ENCODE measurements at regions not wholly inside any gene's neighbourhood (a gene's known extent, or its start where the extent isn't known, plus 50 kb on each side); places are given as distances from the start of the nearest gene placed in this dataset.

DNA sequence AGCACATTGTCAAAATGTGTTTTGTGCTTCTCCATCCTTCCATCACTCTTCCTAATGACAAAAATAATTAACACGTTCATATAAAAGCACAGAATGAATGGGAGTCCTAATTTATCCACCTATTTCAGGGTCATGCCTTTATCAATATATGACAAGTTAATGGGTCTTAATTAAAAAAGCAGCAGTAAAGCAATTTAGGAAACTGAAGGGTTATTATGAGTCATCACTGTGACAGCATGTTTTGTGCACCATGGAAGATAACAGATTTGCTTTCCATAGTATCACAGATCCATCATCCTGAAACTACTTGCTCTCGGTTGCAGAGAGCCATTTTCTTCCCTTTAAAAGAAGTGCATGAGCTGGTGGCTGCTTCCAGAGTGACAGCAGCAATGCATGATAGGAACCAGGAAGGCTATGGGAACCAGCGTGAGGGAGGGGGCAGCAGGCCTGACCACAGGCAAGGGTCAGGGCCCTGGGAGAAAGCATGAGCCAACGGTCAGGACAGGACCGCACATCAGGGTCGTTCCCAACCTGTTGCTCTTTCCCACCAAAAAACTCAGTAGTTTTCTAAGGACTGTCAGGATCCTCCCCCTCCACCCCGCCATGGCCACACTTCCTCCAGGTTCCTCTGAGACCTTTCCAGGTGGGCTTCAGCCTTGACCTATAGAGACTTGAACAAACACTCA is 784.1 kb downstream of the UQCRFS1 start:
- H3K4me3 ChIP-seq (ENCODE audit: low read depth in 1 of 5, low read length in 5 of 5), result no peak overlapping the region
- peaks cover 0 to 3% (median 0%) of the 10 kb centered on the region in 5 donors for H3K4me1 ChIP-seq (ENCODE audit: control insufficient read depth in 5 of 5, insufficient read depth in 5 of 5, low read length in 5 of 5)
- H3K27ac ChIP-seq (ENCODE audit: low read depth, low read length), result no peak overlapping the region
- H3K36me3 ChIP-seq (ENCODE audit: control insufficient read depth in 5 of 5, insufficient read depth in 5 of 5, low read length in 5 of 5), result no peaks in the 10 kb centered on the region
- no peaks in the 10 kb centered on the region for H3K9me3 ChIP-seq (ENCODE audit: control insufficient read depth in 5 of 5, low read length in 5 of 5)
- no peak overlapping the region for H3K9ac ChIP-seq (ENCODE audit: low read length in 5 of 5)
- H3K27me3 ChIP-seq (ENCODE audit: control insufficient read depth in 5 of 5, insufficient read depth in 4 of 5, low read length in 5 of 5), result peaks cover 3 to 9% (median 8%) of the 10 kb centered on the region in 5 donors

DNA sequence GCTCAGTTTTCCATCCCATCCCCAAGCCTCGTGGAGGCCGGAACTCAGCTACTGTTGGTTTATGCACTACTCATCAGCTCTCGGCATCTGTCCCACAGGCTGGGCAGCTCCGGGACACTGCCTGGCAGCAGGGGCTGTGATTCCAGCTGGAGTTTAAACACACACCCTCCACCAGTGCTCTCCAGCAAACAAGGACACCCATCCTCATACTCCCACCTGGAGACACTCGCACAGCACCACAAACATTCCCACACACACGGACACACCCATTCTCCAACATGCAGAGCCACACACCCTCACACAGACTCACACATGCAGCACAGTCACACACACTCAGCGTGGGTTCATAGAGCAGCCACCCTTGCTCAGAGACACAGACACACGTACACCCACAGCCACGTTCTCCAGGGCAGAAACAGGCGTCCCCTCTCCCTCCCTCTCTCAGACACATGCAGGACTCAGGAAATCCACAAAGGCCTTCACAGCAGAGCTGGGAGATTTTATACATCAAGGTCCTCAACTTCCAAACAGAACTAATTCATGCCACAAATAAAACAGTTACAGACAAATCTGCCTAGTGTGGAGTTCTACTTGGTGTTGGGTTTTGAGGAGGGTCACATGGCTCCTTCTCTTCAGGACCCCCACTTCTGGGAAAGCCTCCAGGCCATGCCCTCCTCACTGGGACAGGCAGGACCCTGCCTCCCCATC is 785.4 kb downstream of the UQCRFS1 start:
- H3K4me1 ChIP-seq (ENCODE audit: control insufficient read depth in 5 of 5, insufficient read depth in 5 of 5, low read length in 5 of 5), result peaks cover 0 to 3% (median 0%) of the 10 kb centered on the region in 5 donors
- H3K9me3 ChIP-seq (ENCODE audit: control insufficient read depth in 5 of 5, low read length in 5 of 5), result no peaks in the 10 kb centered on the region
- H3K4me3 ChIP-seq (ENCODE audit: low read depth in 1 of 5, low read length in 5 of 5), result no peak overlapping the region
- no peak overlapping the region for H3K9ac ChIP-seq (ENCODE audit: low read length in 5 of 5)
- no peaks in the 10 kb centered on the region for H3K36me3 ChIP-seq (ENCODE audit: control insufficient read depth in 5 of 5, insufficient read depth in 5 of 5, low read length in 5 of 5)
- peaks cover 3 to 13% (median 8%) of the 10 kb centered on the region in 5 donors for H3K27me3 ChIP-seq (ENCODE audit: control insufficient read depth in 5 of 5, insufficient read depth in 4 of 5, low read length in 5 of 5)
- no peak overlapping the region for H3K27ac ChIP-seq (ENCODE audit: low read depth, low read length)

DNA sequence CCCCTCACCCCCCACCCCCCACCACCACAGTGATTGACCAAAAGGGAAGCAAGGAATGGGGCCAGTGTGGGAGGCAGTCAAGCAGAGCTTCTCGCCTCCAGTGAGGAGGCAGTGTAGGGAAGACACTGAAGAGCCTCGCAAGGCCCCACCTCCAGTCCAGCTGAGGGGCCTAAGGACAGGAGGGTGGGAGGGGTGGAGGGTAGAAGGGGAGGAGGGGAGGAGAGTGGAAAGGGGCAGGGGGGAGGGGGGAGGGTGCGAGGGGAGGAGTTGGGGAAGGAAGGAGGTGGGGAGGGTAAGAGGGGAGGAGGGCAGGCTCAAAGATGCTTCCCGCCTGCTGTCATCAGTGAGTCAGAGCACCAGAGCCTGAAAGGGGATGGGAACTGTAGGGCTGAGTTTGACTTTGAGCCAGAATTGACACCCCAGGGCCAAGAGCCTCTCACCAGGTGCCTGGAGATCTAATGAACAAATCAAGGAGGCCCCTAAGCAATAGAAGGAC is 786.2 kb downstream of the UQCRFS1 start:
- Histone ChIP-seq H3K27me3 (ENCODE audit: control insufficient read depth in 5 of 5, insufficient read depth in 4 of 5, low read length in 5 of 5) (peaks cover 3 to 13% (median 8%) of the 10 kb centered on the region in 5 donors), H3K9ac (ENCODE audit: low read length in 5 of 5) (no peak overlapping the region), H3K27ac (ENCODE audit: low read depth, low read length) (no peak overlapping the region), H3K9me3 (ENCODE audit: control insufficient read depth in 5 of 5, low read length in 5 of 5) (no peaks in the 10 kb centered on the region), H3K4me1 (ENCODE audit: control insufficient read depth in 5 of 5, insufficient read depth in 5 of 5, low read length in 5 of 5) (peaks cover 0 to 3% (median 0%) of the 10 kb centered on the region in 5 donors), H3K4me3 (ENCODE audit: low read depth in 1 of 5, low read length in 5 of 5) (no peak overlapping the region), H3K36me3 (ENCODE audit: control insufficient read depth in 5 of 5, insufficient read depth in 5 of 5, low read length in 5 of 5) (no peaks in the 10 kb centered on the region)

DNA sequence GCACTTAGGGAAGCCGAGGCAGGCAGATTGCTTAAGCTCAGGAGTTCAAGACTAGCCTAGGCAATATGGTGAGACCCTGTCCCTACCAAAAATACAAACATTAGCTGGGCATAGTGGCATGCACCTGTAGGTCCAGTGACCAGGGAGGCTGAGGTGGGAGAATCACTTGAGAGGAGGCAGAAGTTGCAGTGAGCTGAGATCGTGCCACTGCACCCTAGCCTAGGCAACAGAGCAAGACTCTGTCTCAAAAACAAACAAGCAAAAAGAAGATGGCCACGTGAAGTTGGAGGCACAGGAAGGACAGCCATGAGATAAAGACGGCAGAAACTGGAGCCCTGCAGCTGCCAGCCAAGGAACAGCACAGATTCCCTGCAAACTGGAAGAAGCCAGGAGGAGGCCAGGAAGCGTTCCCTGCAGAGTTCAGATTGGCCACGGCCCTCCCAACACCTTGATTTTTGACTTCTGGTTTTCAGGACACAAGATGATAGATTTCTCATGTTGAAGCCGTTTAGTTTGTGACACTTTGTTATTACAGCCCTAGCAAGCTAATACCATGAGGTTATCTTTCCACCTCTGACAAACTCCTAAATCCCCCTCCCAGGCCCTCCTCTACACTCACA is 786.7 kb downstream of the UQCRFS1 start:
- Histone ChIP-seq H3K4me1 (ENCODE audit: control insufficient read depth in 5 of 5, insufficient read depth in 5 of 5, low read length in 5 of 5) (peaks cover 0 to 3% (median 0%) of the 10 kb centered on the region in 5 donors), H3K27me3 (ENCODE audit: control insufficient read depth in 5 of 5, insufficient read depth in 4 of 5, low read length in 5 of 5) (peaks cover 3 to 14% (median 8%) of the 10 kb centered on the region in 5 donors), H3K36me3 (ENCODE audit: control insufficient read depth in 5 of 5, insufficient read depth in 5 of 5, low read length in 5 of 5) (no peaks in the 10 kb centered on the region), H3K4me3 (ENCODE audit: low read depth in 1 of 5, low read length in 5 of 5) (no peak overlapping the region), H3K27ac (ENCODE audit: low read depth, low read length) (no peak overlapping the region), H3K9me3 (ENCODE audit: control insufficient read depth in 5 of 5, low read length in 5 of 5) (no peaks in the 10 kb centered on the region), H3K9ac (ENCODE audit: low read length in 5 of 5) (no peak overlapping the region)

DNA sequence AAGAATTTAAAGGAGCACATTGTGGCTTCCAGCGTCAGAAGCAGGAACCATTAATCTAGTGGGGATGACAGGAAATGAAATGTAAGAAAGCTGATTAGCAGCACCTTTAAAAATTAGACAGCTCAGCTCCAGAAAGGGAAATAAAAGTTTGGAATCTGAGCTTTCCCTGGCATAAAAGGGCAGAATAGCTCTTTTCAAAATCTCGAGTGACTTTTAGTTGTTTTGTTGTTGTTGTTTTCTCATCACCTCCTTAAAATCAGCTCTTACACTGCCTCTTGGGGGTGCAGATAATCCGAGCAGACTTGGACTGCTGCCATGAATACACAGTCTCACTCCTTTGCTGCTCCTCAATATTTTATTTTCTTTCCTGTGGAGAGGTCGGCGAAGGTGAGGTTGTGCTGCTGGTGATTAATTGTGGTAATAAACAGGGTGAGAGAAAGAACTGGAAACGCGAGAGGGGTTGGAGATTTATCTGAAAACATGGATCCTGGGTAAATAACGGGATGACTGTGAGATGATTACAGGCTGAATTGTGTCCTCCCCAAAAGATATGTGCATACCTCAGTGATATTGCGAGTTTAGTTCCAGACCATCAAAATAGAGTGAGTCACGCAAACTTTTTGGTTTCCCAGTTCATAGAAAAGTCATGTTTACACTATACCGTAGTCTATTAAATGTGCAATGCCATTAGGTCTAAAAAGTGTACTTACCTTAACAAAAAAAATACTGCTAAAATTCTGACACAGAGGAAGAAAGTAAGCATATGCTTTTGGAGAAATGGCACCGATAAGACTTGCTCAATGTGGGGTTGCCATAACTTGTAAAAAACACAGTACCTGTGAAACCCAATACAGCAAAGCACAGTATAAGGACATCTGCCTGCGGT is 787.7 kb downstream of the UQCRFS1 start:
- Histone ChIP-seq H3K27me3 (ENCODE audit: control insufficient read depth in 5 of 5, insufficient read depth in 4 of 5, low read length in 5 of 5) (peaks cover 0 to 14% (median 13%) of the 10 kb centered on the region in 5 donors), H3K4me3 (ENCODE audit: low read depth in 1 of 5, low read length in 5 of 5) (no peak overlapping the region), H3K9me3 (ENCODE audit: control insufficient read depth in 5 of 5, low read length in 5 of 5) (no peaks in the 10 kb centered on the region), H3K36me3 (ENCODE audit: control insufficient read depth in 5 of 5, insufficient read depth in 5 of 5, low read length in 5 of 5) (no peaks in the 10 kb centered on the region), H3K4me1 (ENCODE audit: control insufficient read depth in 5 of 5, insufficient read depth in 5 of 5, low read length in 5 of 5) (peaks cover 0 to 3% (median 0%) of the 10 kb centered on the region in 5 donors), H3K9ac (ENCODE audit: low read length in 5 of 5) (no peak overlapping the region), H3K27ac (ENCODE audit: low read depth, low read length) (no peak overlapping the region)

DNA sequence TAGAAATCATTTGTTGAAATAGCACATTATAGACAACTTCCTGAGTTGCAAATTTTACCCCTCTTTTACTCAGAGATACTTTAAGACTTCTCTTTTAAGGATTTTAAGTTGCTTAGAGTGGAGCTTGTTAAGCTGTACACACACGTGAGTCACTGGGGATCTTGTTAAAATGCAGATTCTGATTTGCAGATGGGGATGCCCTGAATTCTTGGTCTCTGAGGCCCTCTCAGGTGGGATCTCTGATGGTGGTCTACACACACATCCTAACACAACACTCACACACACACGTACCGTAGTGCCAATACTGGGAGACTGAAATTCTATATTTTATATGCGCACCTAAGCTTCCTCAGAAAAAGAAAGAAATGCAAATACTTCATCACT is 788.3 kb downstream of the UQCRFS1 start:
- Histone ChIP-seq H3K9ac (ENCODE audit: low read length in 5 of 5) (no peak overlapping the region), H3K27me3 (ENCODE audit: control insufficient read depth in 5 of 5, insufficient read depth in 4 of 5, low read length in 5 of 5) (peaks cover 0 to 15% (median 13%) of the 10 kb centered on the region in 5 donors), H3K4me1 (ENCODE audit: control insufficient read depth in 5 of 5, insufficient read depth in 5 of 5, low read length in 5 of 5) (peaks cover 0 to 3% (median 0%) of the 10 kb centered on the region in 5 donors), H3K9me3 (ENCODE audit: control insufficient read depth in 5 of 5, low read length in 5 of 5) (no peaks in the 10 kb centered on the region), H3K27ac (ENCODE audit: low read depth, low read length) (no peak overlapping the region), H3K4me3 (ENCODE audit: low read depth in 1 of 5, low read length in 5 of 5) (no peak overlapping the region), H3K36me3 (ENCODE audit: control insufficient read depth in 5 of 5, insufficient read depth in 5 of 5, low read length in 5 of 5) (no peaks in the 10 kb centered on the region)

DNA sequence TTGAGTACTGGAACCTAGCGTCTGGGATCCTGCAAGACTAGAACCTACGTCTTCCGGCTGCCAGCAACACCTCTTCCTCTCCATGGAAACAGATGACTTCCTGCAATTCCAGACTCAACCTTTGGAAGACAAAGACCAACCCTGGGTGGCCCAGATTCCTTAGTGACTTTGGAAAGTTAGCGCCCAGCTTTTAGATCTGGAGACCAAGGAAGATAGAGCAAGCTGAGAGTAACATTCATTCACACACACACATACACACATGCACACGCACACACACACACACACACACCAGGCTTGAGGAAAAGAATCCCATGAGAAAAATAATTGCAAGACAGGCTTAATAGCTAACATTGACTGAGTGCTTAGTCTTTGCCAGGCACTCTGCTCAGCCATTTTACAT is 788.9 kb downstream of the UQCRFS1 start:
- Histone ChIP-seq H3K9me3 (ENCODE audit: control insufficient read depth in 5 of 5, low read length in 5 of 5) (no peaks in the 10 kb centered on the region), H3K4me1 (ENCODE audit: control insufficient read depth in 5 of 5, insufficient read depth in 5 of 5, low read length in 5 of 5) (peaks cover 0 to 3% (median 0%) of the 10 kb centered on the region in 5 donors), H3K4me3 (ENCODE audit: low read depth in 1 of 5, low read length in 5 of 5) (no peak overlapping the region), H3K27ac (ENCODE audit: low read depth, low read length) (no peak overlapping the region), H3K27me3 (ENCODE audit: control insufficient read depth in 5 of 5, insufficient read depth in 4 of 5, low read length in 5 of 5) (peaks cover 0 to 15% (median 13%) of the 10 kb centered on the region in 5 donors), H3K36me3 (ENCODE audit: control insufficient read depth in 5 of 5, insufficient read depth in 5 of 5, low read length in 5 of 5) (no peaks in the 10 kb centered on the region), H3K9ac (ENCODE audit: low read length in 5 of 5) (no peak overlapping the region)

DNA sequence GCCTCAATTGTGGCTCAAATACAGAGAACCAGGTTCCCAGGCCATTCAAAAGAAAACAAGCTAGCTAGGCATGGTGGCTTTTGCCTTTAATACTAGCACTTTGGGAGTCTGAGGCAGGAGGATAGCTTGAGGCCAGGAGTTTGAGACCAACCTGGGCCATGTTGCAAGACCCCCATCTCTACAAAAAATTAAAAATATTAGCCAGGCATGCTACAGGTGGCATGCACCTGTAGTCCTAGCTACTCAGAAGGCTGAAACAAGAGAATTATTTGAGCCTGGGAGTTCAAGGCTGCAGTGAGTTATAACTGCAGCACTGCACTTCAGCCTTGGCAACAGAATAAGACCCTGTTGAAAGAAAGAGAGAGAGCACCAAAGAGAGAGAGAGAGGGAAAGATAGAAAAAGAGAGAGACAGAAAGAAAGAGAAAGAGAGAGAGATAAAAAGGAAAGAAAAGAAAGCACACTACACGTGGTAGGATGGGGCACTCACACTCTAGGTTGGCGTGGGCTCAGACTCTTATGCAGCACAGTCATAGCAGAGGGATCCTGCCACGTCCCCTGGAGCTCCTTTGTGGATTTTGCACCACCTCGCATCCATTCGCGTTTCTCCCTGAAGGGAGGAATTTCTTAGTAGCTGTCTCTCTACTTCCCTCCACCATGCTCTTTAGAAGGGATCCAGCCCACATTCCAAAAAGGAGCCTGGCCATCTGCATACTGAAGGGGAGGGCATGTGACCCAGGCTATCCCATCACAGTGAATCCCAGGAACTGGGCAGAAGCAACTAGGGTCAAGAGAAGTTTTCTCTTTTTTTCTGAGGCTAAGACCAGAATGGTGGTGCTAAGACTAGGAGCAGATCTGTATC is 789.9 kb downstream of the UQCRFS1 start:
- no peak overlapping the region for H3K27ac ChIP-seq (ENCODE audit: low read depth, low read length)
- peaks cover 0 to 2% (median 0%) of the 10 kb centered on the region in 5 donors for H3K9me3 ChIP-seq (ENCODE audit: control insufficient read depth in 5 of 5, low read length in 5 of 5)
- H3K27me3 ChIP-seq (ENCODE audit: control insufficient read depth in 5 of 5, insufficient read depth in 4 of 5, low read length in 5 of 5), result peaks cover 0 to 19% (median 14%) of the 10 kb centered on the region in 5 donors
- peaks cover 0 to 3% (median 0%) of the 10 kb centered on the region in 5 donors for H3K4me1 ChIP-seq (ENCODE audit: control insufficient read depth in 5 of 5, insufficient read depth in 5 of 5, low read length in 5 of 5)
- no peak overlapping the region for H3K4me3 ChIP-seq (ENCODE audit: low read depth in 1 of 5, low read length in 5 of 5)
- H3K36me3 ChIP-seq (ENCODE audit: control insufficient read depth in 5 of 5, insufficient read depth in 5 of 5, low read length in 5 of 5), result no peaks in the 10 kb centered on the region
- H3K9ac ChIP-seq (ENCODE audit: low read length in 5 of 5), result no peak overlapping the region

DNA sequence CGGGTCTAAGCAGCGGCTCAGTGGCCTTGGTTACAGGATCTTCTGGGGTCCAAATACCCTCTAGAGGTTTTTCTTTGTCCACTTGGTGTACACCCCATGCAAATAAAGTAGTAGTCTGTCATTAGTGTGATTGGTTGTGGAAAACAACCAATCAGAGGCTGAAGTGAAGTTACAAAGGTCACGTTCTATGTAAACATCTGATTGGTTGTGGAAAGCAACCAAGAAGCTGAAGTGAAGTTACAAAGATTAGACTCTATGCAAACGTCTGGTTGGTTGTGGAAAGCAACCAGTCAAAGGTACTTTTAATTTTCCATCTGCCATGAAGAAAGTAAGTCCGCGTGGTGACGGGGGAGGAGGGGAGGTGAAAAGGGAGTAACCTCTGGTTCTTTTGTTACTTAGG is 790.9 kb downstream of the UQCRFS1 start:
- H3K4me1 ChIP-seq (ENCODE audit: control insufficient read depth in 5 of 5, insufficient read depth in 5 of 5, low read length in 5 of 5), result peaks cover 0 to 3% (median 0%) of the 10 kb centered on the region in 5 donors
- H3K36me3 ChIP-seq (ENCODE audit: control insufficient read depth in 5 of 5, insufficient read depth in 5 of 5, low read length in 5 of 5), result no peaks in the 10 kb centered on the region
- H3K27ac ChIP-seq (ENCODE audit: low read depth, low read length), result no peak overlapping the region
- no peak overlapping the region for H3K4me3 ChIP-seq (ENCODE audit: low read depth in 1 of 5, low read length in 5 of 5)
- peaks cover 0 to 13% (median 10%) of the 10 kb centered on the region in 5 donors for H3K27me3 ChIP-seq (ENCODE audit: control insufficient read depth in 5 of 5, insufficient read depth in 4 of 5, low read length in 5 of 5)
- H3K9me3 ChIP-seq (ENCODE audit: control insufficient read depth in 5 of 5, low read length in 5 of 5), result peaks cover 0 to 2% (median 0%) of the 10 kb centered on the region in 5 donors
- H3K9ac ChIP-seq (ENCODE audit: low read length in 5 of 5), result no peak overlapping the region
